Kidney (tissue), 13 donors: ENCODE measurements at regions not wholly inside any gene's neighbourhood (a gene's known extent, or its start where the extent isn't known, plus 50 kb on each side); places are given as distances from the start of the nearest gene placed in this dataset.

ENCODE experiments used
- DNase-seq, 5 donors: peaks; one replicate each; pipeline ENCODE4 v3.0.0-alpha.2; 2013 to 2020
- FAIRE-seq: peaks from 2 replicates; lab custom pipeline; 2012; peaks lifted over from hg19 to GRCh38; lab: Jason Lieb, UNC
- H3K27ac ChIP-seq, 2 donors: one replicate each; pipeline ENCODE4 v1.7.0; 2013; ENCODE audit warnings: low read depth in 2 of 2, low read length in 2 of 2, inconsistent platforms in 1 of 2
- H3K27me3 ChIP-seq: one replicate; pipeline ENCODE4 v1.7.1; 2013; ENCODE audit warnings: low read length, inconsistent platforms; ENCODE audit not compliant: control insufficient read depth, insufficient read depth
- H3K36me3 ChIP-seq, 3 donors: one replicate each; pipeline versions ENCODE4 v1.7.0 to v1.7.1; 2013; ENCODE audit warnings: low read length in 3 of 3, control low read depth in 1 of 3, inconsistent platforms in 1 of 3; ENCODE audit not compliant: insufficient read depth in 3 of 3, control insufficient read depth in 2 of 3
- H3K4me1 ChIP-seq, 3 donors: one replicate each; pipeline versions ENCODE4 v1.7.0 to v1.7.1; 2013; ENCODE audit warnings: low read length in 3 of 3, inconsistent platforms in 1 of 3, low read depth in 1 of 3; ENCODE audit not compliant: control insufficient read depth in 2 of 3, insufficient read depth in 2 of 3
- H3K4me3 ChIP-seq, 3 donors: one replicate each; pipeline versions ENCODE4 v1.7.0 to v1.8.1; 2013; ENCODE audit warnings: low read length in 3 of 3, control low read depth in 1 of 3, inconsistent platforms in 1 of 3
- H3K9ac ChIP-seq, 3 donors: one replicate each; pipeline versions ENCODE4 v1.7.0 to v1.7.1; 2013; ENCODE audit warnings: low read length in 3 of 3, control low read depth in 1 of 3, inconsistent platforms in 1 of 3
- H3K9me3 ChIP-seq, 3 donors: one replicate each; pipeline versions ENCODE4 v1.7.0 to v1.7.1; 2013; ENCODE audit warnings: low read length in 3 of 3, control low read depth in 1 of 3, inconsistent platforms in 1 of 3; ENCODE audit not compliant: control insufficient read depth in 2 of 3, insufficient read depth in 1 of 3
- intact Hi-C: fragments of 100-400 bp; cut with DNase I; formaldehyde crosslinking; loops from one replicate; pipeline ENCODE4 v1.11.1; 2022
- TF ChIP-seq, protein P1 (sequence below): IDR thresholded peaks from 3 replicates; pipeline ENCODE4 v1.5.1; 2012; ENCODE audit warnings: mild to moderate bottlenecking, moderate library complexity, borderline replicate concordance; ENCODE audit not compliant: insufficient read depth; ENCODE audit errors: extremely low read depth
- donor health status: control.
- donor health status: control.
- donor health status: control.
- donor health status: control.
- donor health status: control.
- donor health status: DM: yes; HTN: yes; CAD: no.
- donor health status: Normal renal cell carcinoma (clear cell type).

DNA sequence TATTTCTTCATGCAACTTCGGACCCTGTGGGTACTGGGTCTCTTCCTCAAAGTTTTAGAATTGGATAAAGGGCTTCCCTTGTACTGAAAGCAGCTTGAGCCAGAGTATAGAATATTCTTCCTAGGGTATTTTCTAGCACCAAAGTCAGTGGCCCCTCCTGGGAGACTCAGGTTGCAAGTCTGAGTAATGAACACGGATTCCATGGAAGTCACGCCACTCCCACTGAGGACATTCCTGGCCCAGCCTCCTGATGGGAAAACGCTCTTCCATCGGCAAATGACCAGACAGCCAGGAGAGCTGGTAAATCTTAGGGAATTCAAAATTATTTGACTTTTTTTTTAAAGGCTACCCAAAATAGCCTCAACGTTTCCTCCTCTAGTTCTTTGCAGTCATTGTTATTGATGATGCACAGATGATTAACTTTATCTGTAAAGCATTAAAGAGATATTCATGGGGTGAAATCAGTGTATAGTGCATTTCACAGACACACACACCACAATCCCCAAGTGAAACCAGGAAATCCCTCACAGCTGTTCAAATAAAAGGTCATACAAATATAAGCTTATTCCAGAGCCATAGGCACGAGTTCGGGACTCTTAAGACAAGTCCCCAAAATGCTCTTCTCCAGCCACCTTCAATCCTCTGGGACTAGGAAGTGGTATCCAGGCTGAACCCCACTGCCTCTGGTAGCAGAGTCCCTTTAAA, 248.8 kb downstream of the SOD2 start:
- H3K4me1 ChIP-seq: no peaks in the 10 kb centered on the region
- intact Hi-C loops: no loop called here

GRCh38 chr6:159443417-159443920, 249.6 kb downstream of the SOD2 start:
- Histone ChIP-seq H3K4me3 (no peak overlapping the region), H3K27me3 (no peaks in the 10 kb centered on the region), H3K9me3 (no peaks in the 10 kb centered on the region), H3K9ac (no peak overlapping the region), H3K27ac (no peak overlapping the region), H3K4me1 (no peaks in the 10 kb centered on the region), H3K36me3 (no peaks in the 10 kb centered on the region)
- TF ChIP-seq, protein P1, sequence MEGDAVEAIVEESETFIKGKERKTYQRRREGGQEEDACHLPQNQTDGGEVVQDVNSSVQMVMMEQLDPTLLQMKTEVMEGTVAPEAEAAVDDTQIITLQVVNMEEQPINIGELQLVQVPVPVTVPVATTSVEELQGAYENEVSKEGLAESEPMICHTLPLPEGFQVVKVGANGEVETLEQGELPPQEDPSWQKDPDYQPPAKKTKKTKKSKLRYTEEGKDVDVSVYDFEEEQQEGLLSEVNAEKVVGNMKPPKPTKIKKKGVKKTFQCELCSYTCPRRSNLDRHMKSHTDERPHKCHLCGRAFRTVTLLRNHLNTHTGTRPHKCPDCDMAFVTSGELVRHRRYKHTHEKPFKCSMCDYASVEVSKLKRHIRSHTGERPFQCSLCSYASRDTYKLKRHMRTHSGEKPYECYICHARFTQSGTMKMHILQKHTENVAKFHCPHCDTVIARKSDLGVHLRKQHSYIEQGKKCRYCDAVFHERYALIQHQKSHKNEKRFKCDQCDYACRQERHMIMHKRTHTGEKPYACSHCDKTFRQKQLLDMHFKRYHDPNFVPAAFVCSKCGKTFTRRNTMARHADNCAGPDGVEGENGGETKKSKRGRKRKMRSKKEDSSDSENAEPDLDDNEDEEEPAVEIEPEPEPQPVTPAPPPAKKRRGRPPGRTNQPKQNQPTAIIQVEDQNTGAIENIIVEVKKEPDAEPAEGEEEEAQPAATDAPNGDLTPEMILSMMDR: no peak
- intact Hi-C loops: no loop called here
- no peak for FAIRE-seq
- DNase-seq: no peak

More for the DNA sequence above, 248.8 kb downstream of the SOD2 start:
- Histone ChIP-seq H3K36me3 (no peaks in the 10 kb centered on the region), H3K9me3 (no peaks in the 10 kb centered on the region), H3K27ac (no peak overlapping the region), H3K27me3 (no peaks in the 10 kb centered on the region), H3K4me3 (no peak overlapping the region), H3K9ac (no peak overlapping the region)
- no peak for FAIRE-seq
- TF ChIP-seq, protein P1: no peak
- DNase-seq: no peak

- TF ChIP-seq, protein P1: no peak
- no peak overlapping the region for H3K9ac ChIP-seq
- no peak overlapping the region for H3K4me3 ChIP-seq
- intact Hi-C loops: no loop called here
- no peaks in the 10 kb centered on the region for H3K9me3 ChIP-seq
- H3K4me1 ChIP-seq: no peaks in the 10 kb centered on the region
- no peak overlapping the region for H3K27ac ChIP-seq
- no peaks in the 10 kb centered on the region for H3K27me3 ChIP-seq
- FAIRE-seq (no peak), DNase-seq (no peak)
- no peaks in the 10 kb centered on the region for H3K36me3 ChIP-seq
Observed at GRCh38 chr6:159441704-159441981, 251.4 kb downstream of the SOD2 start.
